GM12872 (cell line): ENCODE measurements at regions not wholly inside any gene's neighbourhood (a gene's known extent, or its start where the extent isn't known, plus 50 kb on each side); places are given as distances from the start of the nearest gene placed in this dataset.

ENCODE experiments used
- CTCF ChIP-seq: IDR thresholded peaks from 3 replicates; pipeline ENCODE4 v1.5.1; 2011; ENCODE audit warnings: low read depth, mild to moderate bottlenecking, low read length, moderate library complexity; ENCODE audit not compliant: insufficient read depth

- no peak for TF ChIP-seq CTCF
Observed at GRCh38 chr5:166083183-166083959, 2208.1 kb upstream of the WWC1 start.

- TF ChIP-seq CTCF, result no peak
Observed at GRCh38 chr5:166086568-166086967, 2204.9 kb upstream of the WWC1 start.

GRCh38 chr5:166088389-166089039 is 2202.9 kb upstream of the WWC1 start:
- no peak for TF ChIP-seq CTCF

- no peak for TF ChIP-seq CTCF
Observed at GRCh38 chr5:166091931-166092330, 2199.5 kb upstream of the WWC1 start.

- no peak for TF ChIP-seq CTCF
Observed at GRCh38 chr5:166093312-166093711, 2198.1 kb upstream of the WWC1 start.

GRCh38 chr5:166102947-166103346 is 2188.5 kb upstream of the WWC1 start:
- TF ChIP-seq CTCF, result no peak

GRCh38 chr5:166111021-166111420 is 2180.4 kb upstream of the WWC1 start:
- no peak for TF ChIP-seq CTCF
